IMR-90 (cell line): ENCODE measurements at regions not wholly inside any gene's neighbourhood (a gene's known extent, or its start where the extent isn't known, plus 50 kb on each side); places are given as distances from the start of the nearest gene placed in this dataset.

Source experiments
- BHLHE40 ChIP-seq: fragments of 150-350 bp; IDR thresholded peaks from 2 replicates; pipeline ENCODE4 v1.6.1; 2016; ENCODE audit warnings: mild to moderate bottlenecking, low read depth, low read length
- POLR2A ChIP-seq: IDR thresholded peaks from 2 replicates; pipeline ENCODE4 v1.6.1; 2012; ENCODE audit warnings: mild to moderate bottlenecking, low read depth, low read length
- RFX5 ChIP-seq: IDR thresholded peaks from 2 replicates; pipeline ENCODE4 v1.8.0; 2012; ENCODE audit warnings: low read depth, mild to moderate bottlenecking, low read length, moderate library complexity
- TF ChIP-seq, protein P1 (sequence below): conservative IDR thresholded peaks from 2 replicates; pipeline ENCODE4 v1.5.1; 2012; ENCODE audit warnings: mild to moderate bottlenecking, low read depth, low read length, improper control_type of control experiment
- TF ChIP-seq, protein P2 (sequence below): fragments of 150-350 bp; IDR thresholded peaks from 2 replicates; pipeline ENCODE4 v1.6.1; 2016; ENCODE audit warnings: low read depth, mild to moderate bottlenecking, low read length, moderate library complexity, borderline replicate concordance
- TF ChIP-seq, protein P3 (sequence below): fragments of 150-350 bp; IDR thresholded peaks from 2 replicates; pipeline ENCODE4 v1.6.1; 2017; ENCODE audit warnings: mild to moderate bottlenecking, antibody characterized with exemption, low read length, low read depth

DNA sequence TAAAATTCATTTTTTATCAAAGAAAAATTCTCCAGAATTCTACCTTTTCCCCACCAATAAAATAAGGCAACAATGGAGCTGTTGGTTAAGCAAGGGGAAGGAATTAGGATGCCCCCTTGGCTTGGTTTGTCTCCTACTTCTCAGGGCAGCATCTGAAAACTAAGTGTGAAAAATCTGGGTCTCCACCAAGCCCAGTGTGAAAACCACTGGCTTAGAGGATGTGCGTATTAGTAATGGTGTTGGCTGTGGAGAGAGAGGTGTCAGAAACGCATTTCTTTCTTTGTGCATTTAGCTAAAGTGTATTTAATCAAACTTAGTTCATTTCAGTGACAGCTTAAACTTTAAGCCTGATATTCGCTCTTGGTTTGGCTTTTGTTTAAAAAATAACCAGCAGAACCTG lies 662.7 kb downstream of the MCTP2 start:
- TF ChIP-seq, protein P1, sequence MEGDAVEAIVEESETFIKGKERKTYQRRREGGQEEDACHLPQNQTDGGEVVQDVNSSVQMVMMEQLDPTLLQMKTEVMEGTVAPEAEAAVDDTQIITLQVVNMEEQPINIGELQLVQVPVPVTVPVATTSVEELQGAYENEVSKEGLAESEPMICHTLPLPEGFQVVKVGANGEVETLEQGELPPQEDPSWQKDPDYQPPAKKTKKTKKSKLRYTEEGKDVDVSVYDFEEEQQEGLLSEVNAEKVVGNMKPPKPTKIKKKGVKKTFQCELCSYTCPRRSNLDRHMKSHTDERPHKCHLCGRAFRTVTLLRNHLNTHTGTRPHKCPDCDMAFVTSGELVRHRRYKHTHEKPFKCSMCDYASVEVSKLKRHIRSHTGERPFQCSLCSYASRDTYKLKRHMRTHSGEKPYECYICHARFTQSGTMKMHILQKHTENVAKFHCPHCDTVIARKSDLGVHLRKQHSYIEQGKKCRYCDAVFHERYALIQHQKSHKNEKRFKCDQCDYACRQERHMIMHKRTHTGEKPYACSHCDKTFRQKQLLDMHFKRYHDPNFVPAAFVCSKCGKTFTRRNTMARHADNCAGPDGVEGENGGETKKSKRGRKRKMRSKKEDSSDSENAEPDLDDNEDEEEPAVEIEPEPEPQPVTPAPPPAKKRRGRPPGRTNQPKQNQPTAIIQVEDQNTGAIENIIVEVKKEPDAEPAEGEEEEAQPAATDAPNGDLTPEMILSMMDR: no peak
- no peak for TF ChIP-seq BHLHE40
- no peak for TF ChIP-seq POLR2A
- no peak for TF ChIP-seq RFX5
- TF ChIP-seq, protein P2, sequence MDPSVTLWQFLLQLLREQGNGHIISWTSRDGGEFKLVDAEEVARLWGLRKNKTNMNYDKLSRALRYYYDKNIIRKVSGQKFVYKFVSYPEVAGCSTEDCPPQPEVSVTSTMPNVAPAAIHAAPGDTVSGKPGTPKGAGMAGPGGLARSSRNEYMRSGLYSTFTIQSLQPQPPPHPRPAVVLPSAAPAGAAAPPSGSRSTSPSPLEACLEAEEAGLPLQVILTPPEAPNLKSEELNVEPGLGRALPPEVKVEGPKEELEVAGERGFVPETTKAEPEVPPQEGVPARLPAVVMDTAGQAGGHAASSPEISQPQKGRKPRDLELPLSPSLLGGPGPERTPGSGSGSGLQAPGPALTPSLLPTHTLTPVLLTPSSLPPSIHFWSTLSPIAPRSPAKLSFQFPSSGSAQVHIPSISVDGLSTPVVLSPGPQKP: no peak
- TF ChIP-seq, protein P3, sequence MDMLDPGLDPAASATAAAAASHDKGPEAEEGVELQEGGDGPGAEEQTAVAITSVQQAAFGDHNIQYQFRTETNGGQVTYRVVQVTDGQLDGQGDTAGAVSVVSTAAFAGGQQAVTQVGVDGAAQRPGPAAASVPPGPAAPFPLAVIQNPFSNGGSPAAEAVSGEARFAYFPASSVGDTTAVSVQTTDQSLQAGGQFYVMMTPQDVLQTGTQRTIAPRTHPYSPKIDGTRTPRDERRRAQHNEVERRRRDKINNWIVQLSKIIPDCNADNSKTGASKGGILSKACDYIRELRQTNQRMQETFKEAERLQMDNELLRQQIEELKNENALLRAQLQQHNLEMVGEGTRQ: no peak
